GM12874 (cell line): ENCODE measurements at regions not wholly inside any gene's neighbourhood (a gene's known extent, or its start where the extent isn't known, plus 50 kb on each side); places are given as distances from the start of the nearest gene placed in this dataset.

ENCODE experiments used
- TF ChIP-seq, protein P1 (sequence below): IDR thresholded peaks from 2 replicates; pipeline ENCODE4 v1.5.1; 2011; ENCODE audit warnings: low read depth, mild to moderate bottlenecking, control low read depth, low read length, moderate library complexity; ENCODE audit not compliant: insufficient read depth

GRCh38 chr3:135840436-135840835, 125.1 kb upstream of the PPP2R3A start:
- TF ChIP-seq, protein P1, sequence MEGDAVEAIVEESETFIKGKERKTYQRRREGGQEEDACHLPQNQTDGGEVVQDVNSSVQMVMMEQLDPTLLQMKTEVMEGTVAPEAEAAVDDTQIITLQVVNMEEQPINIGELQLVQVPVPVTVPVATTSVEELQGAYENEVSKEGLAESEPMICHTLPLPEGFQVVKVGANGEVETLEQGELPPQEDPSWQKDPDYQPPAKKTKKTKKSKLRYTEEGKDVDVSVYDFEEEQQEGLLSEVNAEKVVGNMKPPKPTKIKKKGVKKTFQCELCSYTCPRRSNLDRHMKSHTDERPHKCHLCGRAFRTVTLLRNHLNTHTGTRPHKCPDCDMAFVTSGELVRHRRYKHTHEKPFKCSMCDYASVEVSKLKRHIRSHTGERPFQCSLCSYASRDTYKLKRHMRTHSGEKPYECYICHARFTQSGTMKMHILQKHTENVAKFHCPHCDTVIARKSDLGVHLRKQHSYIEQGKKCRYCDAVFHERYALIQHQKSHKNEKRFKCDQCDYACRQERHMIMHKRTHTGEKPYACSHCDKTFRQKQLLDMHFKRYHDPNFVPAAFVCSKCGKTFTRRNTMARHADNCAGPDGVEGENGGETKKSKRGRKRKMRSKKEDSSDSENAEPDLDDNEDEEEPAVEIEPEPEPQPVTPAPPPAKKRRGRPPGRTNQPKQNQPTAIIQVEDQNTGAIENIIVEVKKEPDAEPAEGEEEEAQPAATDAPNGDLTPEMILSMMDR, result no peak

- TF ChIP-seq, protein P1, result no peak
Measured at GRCh38 chr3:135844386-135844785, 121.1 kb upstream of the PPP2R3A start.

DNA sequence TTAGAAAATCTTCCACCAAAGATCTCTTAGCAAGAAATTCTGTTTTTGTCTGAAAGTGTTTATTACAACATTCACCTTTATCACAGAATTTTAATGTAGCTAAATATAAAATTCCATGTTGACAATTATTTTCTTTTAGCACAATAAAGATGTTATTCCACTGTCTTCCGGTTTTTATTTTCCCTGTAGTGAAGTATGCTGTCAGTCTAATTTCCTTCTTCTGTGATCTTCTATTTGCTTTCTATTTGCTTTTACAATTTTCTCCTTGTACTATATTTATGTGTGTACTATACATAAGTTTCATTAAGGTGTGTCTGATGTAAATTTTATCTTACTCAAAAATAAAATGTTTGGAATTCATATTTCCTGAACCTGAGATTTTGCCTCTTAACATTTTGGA, 117.5 kb upstream of the PPP2R3A start:
- TF ChIP-seq, protein P1, result no peak

GRCh38 chr3:135849827-135850226, 115.7 kb upstream of the PPP2R3A start:
- TF ChIP-seq, protein P1, result no peak

DNA sequence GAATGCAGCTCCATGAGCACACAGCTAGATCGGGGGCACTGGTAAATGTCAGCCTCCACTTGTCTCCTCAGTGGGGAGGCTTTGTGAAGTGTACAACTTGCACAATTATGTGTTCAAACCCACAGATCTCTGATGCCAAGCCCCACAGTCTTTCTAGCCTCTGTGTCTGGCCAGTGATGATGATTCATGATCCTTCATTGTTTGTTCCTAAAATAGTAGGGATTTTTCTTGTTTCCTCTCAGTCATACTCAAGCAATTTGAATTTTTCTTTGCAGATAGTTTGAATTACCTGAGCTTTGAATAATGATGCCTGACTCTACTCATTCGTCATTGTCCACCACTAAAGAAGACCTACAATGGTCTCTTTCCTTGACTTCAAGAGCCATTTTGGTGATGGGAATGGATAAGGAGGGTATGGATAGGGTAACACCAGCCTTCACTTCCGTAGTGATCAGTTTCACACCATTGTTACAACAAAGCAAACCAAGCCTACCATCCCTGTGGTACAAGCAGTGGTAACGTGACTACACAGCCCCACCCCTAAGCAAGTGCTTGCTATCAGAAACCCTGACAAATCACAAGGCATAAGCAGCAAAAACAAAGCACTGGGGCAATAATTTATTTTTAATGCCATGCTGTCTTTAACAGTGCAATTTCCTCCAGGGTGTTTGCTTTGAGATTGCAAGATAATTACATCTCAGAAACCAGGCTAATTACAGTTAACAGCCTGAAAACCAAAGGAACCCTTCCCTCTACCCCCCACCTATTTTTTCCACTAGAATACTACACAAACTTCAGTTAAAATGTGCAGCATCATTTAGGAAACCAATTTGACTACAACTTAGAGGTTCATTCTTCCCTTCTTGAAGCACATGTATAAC, 114.1 kb upstream of the PPP2R3A start:
- TF ChIP-seq, protein P1, result no peak

DNA sequence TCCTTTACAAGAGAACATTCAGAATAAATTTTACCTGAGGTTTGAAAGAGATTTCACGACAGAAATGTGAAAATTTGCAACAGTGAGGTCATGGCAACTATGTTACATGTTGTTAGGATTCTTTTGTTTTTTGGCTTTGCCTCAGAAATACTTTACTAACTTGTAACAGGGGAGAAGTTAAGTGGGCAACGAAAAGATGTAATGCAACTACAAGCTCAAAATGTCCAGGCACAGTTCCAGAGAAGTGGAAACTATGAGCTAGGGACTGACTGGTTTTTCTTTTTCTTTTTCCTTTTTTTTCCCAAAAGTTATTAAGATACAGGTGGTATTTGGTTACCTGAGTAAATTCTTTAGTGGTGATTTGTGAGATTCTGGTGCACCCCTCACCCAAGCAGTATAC, 111.5 kb upstream of the PPP2R3A start:
- TF ChIP-seq, protein P1, result no peak

DNA sequence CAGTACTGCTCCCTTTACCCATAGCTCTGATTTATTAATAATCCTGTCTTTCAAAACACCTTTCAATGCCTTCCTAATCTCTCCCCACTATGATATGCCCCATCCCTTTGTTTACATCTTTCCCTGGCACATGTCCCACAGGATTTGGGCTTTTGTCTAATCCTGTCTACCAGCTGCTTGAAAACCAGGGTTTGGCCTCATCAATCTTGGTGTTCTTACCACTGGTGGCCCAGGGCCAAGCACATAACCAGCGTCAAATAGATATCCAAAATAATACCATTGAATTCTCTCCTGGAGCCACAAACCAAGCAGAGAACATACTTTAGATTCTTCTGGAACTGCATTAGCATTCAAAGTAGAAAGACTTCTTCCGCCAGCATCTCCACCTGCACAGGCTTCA, 104.8 kb upstream of the PPP2R3A start:
- TF ChIP-seq, protein P1, result no peak
